ENCODE measurements at regions not wholly inside any gene's neighbourhood (a gene's known extent, or its start where the extent isn't known, plus 50 kb on each side); places are given as distances from the start of the nearest gene placed in this dataset.

DNA sequence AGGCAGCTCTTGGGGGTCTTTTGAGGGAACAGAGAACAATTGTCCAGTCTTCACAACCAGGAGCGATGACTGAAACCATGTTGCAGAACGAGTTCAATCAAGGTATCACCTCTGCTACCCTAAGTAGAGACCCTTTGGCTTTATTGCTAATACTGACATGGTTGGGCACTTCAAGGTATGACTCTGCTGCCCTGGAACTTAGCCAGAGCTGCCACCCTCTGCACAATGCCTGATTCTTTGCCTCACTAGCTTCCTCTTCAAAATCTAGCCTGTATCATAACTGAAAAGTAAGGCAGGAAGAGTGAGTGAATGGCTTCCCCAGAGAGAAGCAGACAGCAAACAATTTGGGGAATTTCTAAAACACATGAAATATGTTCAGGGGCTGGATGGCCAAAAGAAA, 592.7 kb upstream of the NRSN1 start:
- TF ChIP-seq, protein P1, sequence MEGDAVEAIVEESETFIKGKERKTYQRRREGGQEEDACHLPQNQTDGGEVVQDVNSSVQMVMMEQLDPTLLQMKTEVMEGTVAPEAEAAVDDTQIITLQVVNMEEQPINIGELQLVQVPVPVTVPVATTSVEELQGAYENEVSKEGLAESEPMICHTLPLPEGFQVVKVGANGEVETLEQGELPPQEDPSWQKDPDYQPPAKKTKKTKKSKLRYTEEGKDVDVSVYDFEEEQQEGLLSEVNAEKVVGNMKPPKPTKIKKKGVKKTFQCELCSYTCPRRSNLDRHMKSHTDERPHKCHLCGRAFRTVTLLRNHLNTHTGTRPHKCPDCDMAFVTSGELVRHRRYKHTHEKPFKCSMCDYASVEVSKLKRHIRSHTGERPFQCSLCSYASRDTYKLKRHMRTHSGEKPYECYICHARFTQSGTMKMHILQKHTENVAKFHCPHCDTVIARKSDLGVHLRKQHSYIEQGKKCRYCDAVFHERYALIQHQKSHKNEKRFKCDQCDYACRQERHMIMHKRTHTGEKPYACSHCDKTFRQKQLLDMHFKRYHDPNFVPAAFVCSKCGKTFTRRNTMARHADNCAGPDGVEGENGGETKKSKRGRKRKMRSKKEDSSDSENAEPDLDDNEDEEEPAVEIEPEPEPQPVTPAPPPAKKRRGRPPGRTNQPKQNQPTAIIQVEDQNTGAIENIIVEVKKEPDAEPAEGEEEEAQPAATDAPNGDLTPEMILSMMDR (IDR thresholded peaks at IDR 0.05) = no peak
- TF ChIP-seq EP300 (IDR thresholded peaks at IDR 0.05) (no peak), POLR2A (IDR thresholded peaks at IDR 0.05) (no peak)

Data from stomach (tissue), 4 donors.